ENCODE measurements at regions not wholly inside any gene's neighbourhood (a gene's known extent, or its start where the extent isn't known, plus 50 kb on each side); places are given as distances from the start of the nearest gene placed in this dataset.

DNA sequence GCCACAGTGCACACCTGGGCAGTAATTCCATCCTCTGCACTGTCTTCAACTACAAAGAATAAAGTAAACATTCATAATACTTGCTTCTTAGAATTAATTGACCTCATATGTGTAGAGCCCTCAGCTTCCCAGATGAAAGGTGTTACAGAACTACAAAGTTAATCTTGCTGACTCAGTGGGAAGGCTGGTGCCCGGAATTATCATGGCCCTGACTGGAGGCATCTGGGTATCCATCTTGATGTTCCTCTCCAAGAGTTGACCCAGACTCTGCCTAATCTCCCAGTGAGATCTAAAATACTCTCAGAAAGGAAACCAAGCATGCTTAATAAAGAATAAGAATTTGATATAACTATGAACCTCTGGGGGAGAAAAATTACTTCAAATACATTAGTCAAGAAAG lies 147.0 kb upstream of the ARID2 start:
- TF ChIP-seq, protein P1, sequence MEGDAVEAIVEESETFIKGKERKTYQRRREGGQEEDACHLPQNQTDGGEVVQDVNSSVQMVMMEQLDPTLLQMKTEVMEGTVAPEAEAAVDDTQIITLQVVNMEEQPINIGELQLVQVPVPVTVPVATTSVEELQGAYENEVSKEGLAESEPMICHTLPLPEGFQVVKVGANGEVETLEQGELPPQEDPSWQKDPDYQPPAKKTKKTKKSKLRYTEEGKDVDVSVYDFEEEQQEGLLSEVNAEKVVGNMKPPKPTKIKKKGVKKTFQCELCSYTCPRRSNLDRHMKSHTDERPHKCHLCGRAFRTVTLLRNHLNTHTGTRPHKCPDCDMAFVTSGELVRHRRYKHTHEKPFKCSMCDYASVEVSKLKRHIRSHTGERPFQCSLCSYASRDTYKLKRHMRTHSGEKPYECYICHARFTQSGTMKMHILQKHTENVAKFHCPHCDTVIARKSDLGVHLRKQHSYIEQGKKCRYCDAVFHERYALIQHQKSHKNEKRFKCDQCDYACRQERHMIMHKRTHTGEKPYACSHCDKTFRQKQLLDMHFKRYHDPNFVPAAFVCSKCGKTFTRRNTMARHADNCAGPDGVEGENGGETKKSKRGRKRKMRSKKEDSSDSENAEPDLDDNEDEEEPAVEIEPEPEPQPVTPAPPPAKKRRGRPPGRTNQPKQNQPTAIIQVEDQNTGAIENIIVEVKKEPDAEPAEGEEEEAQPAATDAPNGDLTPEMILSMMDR (conservative IDR thresholded peaks at IDR 0.05; ENCODE audit: low read depth, low read length), result no peak
- TF ChIP-seq EZH2 (IDR thresholded peaks at IDR 0.05; ENCODE audit: low read length, unreplicated experiment), result no peak
- no peak for TF ChIP-seq EZH2phosphoT487 (IDR thresholded peaks at IDR 0.05; ENCODE audit: borderline replicate concordance, low read length)

Measured in PC-3 (cell line).